ENCODE measurements at regions not wholly inside any gene's neighbourhood (a gene's known extent, or its start where the extent isn't known, plus 50 kb on each side); places are given as distances from the start of the nearest gene placed in this dataset.
A peak's percentile ranks its signal among the peaks of the same experiment; 100 is the strongest.

GRCh38 chr3:124607163-124607562 is 123.1 kb upstream of the UMPS start (continued):
- TF ChIP-seq REST (IDR thresholded peaks at IDR 0.05) (no peak), SP1 (IDR thresholded peaks at IDR 0.05) (no peak), HNF4G (IDR thresholded peaks at IDR 0.05) (no peak), NR2F2 (IDR thresholded peaks at IDR 0.05) (no peak), FOXA1 (IDR thresholded peaks at IDR 0.05) (no peak), FOXA2 (IDR thresholded peaks at IDR 0.05) (peak; percentile 27), RXRA (IDR thresholded peaks at IDR 0.05) (peak in 1 of 2 donors; percentile 61)
- TF ChIP-seq, protein P1, sequence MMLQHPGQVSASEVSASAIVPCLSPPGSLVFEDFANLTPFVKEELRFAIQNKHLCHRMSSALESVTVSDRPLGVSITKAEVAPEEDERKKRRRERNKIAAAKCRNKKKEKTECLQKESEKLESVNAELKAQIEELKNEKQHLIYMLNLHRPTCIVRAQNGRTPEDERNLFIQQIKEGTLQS (IDR thresholded peaks at IDR 0.05) = no peak
- TF ChIP-seq, protein P2, sequence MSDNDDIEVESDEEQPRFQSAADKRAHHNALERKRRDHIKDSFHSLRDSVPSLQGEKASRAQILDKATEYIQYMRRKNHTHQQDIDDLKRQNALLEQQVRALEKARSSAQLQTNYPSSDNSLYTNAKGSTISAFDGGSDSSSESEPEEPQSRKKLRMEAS (IDR thresholded peaks at IDR 0.05) = no peak

DNA sequence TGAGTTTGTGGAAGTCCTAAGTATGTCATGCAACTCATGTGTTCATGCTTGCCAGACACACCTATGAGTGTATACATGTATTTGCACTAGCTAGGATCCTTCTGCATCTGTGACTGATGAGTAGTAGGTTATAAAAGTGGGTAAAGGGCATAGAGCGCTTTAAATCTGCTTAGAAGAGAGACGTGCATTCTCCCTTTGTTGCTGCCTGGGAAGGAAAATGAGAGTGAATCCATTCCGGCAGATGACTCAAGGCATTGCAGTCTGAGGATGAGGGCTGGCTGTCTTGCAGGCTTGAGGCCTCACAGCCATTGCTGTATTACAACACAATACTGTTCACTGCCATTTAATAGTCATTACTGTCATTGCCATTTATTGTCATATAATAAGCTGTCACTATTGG is 120.8 kb upstream of the UMPS start:
- Histone ChIP-seq H3K4me1 (ENCODE audit: control insufficient read depth in 4 of 4, insufficient read depth in 4 of 4, low read length in 3 of 4) (peaks cover 8 to 40% (median 18%) of the 10 kb centered on the region in 4 donors), H3K27me3 (ENCODE audit: control insufficient read depth in 4 of 4, insufficient read depth in 4 of 4, low read length in 3 of 4) (no peaks in the 10 kb centered on the region), H3K27ac (ENCODE audit: low read depth in 1 of 2, low read length in 2 of 2) (no peak overlapping the region), H3K4me3 (ENCODE audit: low read depth in 1 of 3, low read length in 3 of 3) (no peak overlapping the region), H3K9me3 (ENCODE audit: control insufficient read depth in 4 of 4, low read length in 3 of 4) (no peaks in the 10 kb centered on the region), H3K36me3 (ENCODE audit: control insufficient read depth in 4 of 4, insufficient read depth in 3 of 4, low read depth in 1 of 4, low read length in 3 of 4) (no peaks in the 10 kb centered on the region), H3K9ac (ENCODE audit: low read depth in 1 of 2, low read length in 2 of 2) (no peak overlapping the region)
- DNase-seq (ENCODE audit: low spot score) = no peak
- 93% methylated on average over 3 of the region's 3 CpGs for WGBS
- TF ChIP-seq NR2F2 (IDR thresholded peaks at IDR 0.05) = no peak
- TF ChIP-seq SP1 (IDR thresholded peaks at IDR 0.05) = no peak
- TF ChIP-seq ZBTB33 (IDR thresholded peaks at IDR 0.05) = no peak
- no peak for TF ChIP-seq YY1 (IDR thresholded peaks at IDR 0.05)
- no peak for TF ChIP-seq GABPA (IDR thresholded peaks at IDR 0.05 in 1 of 2, conservative IDR thresholded peaks at IDR 0.05 in 1 of 2)
- TF ChIP-seq HNF4G (IDR thresholded peaks at IDR 0.05) = no peak
- no peak for TF ChIP-seq FOXA2 (IDR thresholded peaks at IDR 0.05)
- TF ChIP-seq, protein P1 (IDR thresholded peaks at IDR 0.05) = no peak
- no peak for TF ChIP-seq TAF1 (conservative IDR thresholded peaks at IDR 0.05)
- no peak for TF ChIP-seq RAD21 (IDR thresholded peaks at IDR 0.05)
- no peak for TF ChIP-seq RXRA (IDR thresholded peaks at IDR 0.05)
- no peak for TF ChIP-seq EGR1 (IDR thresholded peaks at IDR 0.05; ENCODE audit: low read depth in 2 of 2)
- no peak for TF ChIP-seq FOXA1 (IDR thresholded peaks at IDR 0.05)
- no peak for TF ChIP-seq HNF4A (conservative IDR thresholded peaks at IDR 0.05)
- no peak for TF ChIP-seq CTCF (IDR thresholded peaks at IDR 0.05; ENCODE audit: low read depth, low read length, missing input control)
- no peak for TF ChIP-seq JUND (IDR thresholded peaks at IDR 0.05)
- no peak for TF ChIP-seq REST (IDR thresholded peaks at IDR 0.05)
- TF ChIP-seq, protein P2 (IDR thresholded peaks at IDR 0.05) = no peak

Data from liver (tissue), 8 donors.